Endometrium (tissue), 2 donors: ENCODE measurements at regions not wholly inside any gene's neighbourhood (a gene's known extent, or its start where the extent isn't known, plus 50 kb on each side); places are given as distances from the start of the nearest gene placed in this dataset.
"Not testable (repeated sequence)": the region's sequence is repeated elsewhere in the genome, so short reads cannot be mapped to it uniquely, and the experiment has no call there.

ENCODE experiments used
- FAIRE-seq: peaks from 2 replicates; lab custom pipeline; 2012; peaks lifted over from hg19 to GRCh38; lab: Jason Lieb, UNC
- donor health status: control.
- donor health status: control.

GRCh38 chr6:68013780-68014515 lies 621.1 kb upstream of the ADGRB3 start:
- FAIRE-seq = no peak

- FAIRE-seq = no peak
Measured at GRCh38 chr6:68012822-68013221, 622.3 kb upstream of the ADGRB3 start.

- FAIRE-seq = no peak
Measured at GRCh38 chr6:68010936-68011335, 624.1 kb upstream of the ADGRB3 start.

- no peak for FAIRE-seq
Measured at GRCh38 chr6:68008445-68008844, 626.6 kb upstream of the ADGRB3 start.

GRCh38 chr6:68007717-68008116 lies 627.4 kb upstream of the ADGRB3 start:
- no peak for FAIRE-seq

GRCh38 chr6:67986694-67987232 lies 648.3 kb upstream of the ADGRB3 start:
- no peak for FAIRE-seq

- no peak for FAIRE-seq
Measured at GRCh38 chr6:67976486-67976885, 658.6 kb upstream of the ADGRB3 start.

- FAIRE-seq = no peak
Measured at GRCh38 chr6:67974931-67975330, 660.2 kb upstream of the ADGRB3 start.

GRCh38 chr6:67971812-67972211 lies 663.3 kb upstream of the ADGRB3 start:
- FAIRE-seq = no peak

GRCh38 chr6:67966830-67967229 lies 668.3 kb upstream of the ADGRB3 start:
- FAIRE-seq = no peak

GRCh38 chr6:67956352-67956751 lies 678.7 kb upstream of the ADGRB3 start:
- FAIRE-seq = no peak

- no peak for FAIRE-seq
Measured at GRCh38 chr6:67952948-67953347, 682.1 kb upstream of the ADGRB3 start.

GRCh38 chr6:67952121-67952520 lies 683.0 kb upstream of the ADGRB3 start:
- no peak for FAIRE-seq

GRCh38 chr6:67947762-67948161 lies 687.3 kb upstream of the ADGRB3 start:
- not testable (repeated sequence) for FAIRE-seq

GRCh38 chr6:67935976-67936477 lies 699.1 kb upstream of the ADGRB3 start:
- FAIRE-seq = no peak

- no peak for FAIRE-seq
Measured at GRCh38 chr6:67933278-67933677, 701.8 kb upstream of the ADGRB3 start.

GRCh38 chr6:67922588-67922987 lies 712.5 kb upstream of the ADGRB3 start:
- FAIRE-seq = not testable (repeated sequence)

GRCh38 chr6:67920040-67920439 lies 715.0 kb upstream of the ADGRB3 start:
- FAIRE-seq = not testable (repeated sequence)

- FAIRE-seq = no peak
Measured at GRCh38 chr6:67916399-67916798, 718.7 kb upstream of the ADGRB3 start.

GRCh38 chr6:67914419-67914818 lies 720.7 kb upstream of the ADGRB3 start:
- no peak for FAIRE-seq

- FAIRE-seq = no peak
Measured at GRCh38 chr6:67909354-67909753, 725.7 kb upstream of the ADGRB3 start.

GRCh38 chr6:67908379-67908778 lies 726.7 kb upstream of the ADGRB3 start:
- FAIRE-seq = no peak

GRCh38 chr6:67904735-67905134 lies 730.3 kb upstream of the ADGRB3 start:
- not testable (repeated sequence) for FAIRE-seq

GRCh38 chr6:67898875-67899274 lies 736.2 kb upstream of the ADGRB3 start:
- no peak for FAIRE-seq
